ENCODE measurements at regions not wholly inside any gene's neighbourhood (a gene's known extent, or its start where the extent isn't known, plus 50 kb on each side); places are given as distances from the start of the nearest gene placed in this dataset.

- Histone ChIP-seq H3K27me3 (ENCODE audit: insufficient read depth, low read depth, low read length) (no peaks in the 10 kb centered on the region), H2AFZ (ENCODE audit: low read depth, low read length) (peak overlapping the region; percentile 4), H4K20me1 (ENCODE audit: insufficient read depth) (no peaks in the 10 kb centered on the region), H3K79me2 (replicated peaks; ENCODE audit: insufficient read depth, low read length) (no peaks in the 10 kb centered on the region), H3K36me3 (ENCODE audit: insufficient read depth, low read length) (no peaks in the 10 kb centered on the region), H3K4me3 (ENCODE audit: low read length) (no peak overlapping the region), H3K9me2 (ENCODE audit: insufficient read depth, low read length) (no peaks in the 10 kb centered on the region), H3F3A (ENCODE audit: insufficient read depth, low read length, poor library complexity, severe bottlenecking) (no peaks in the 10 kb centered on the region), H3K9me3 (ENCODE audit: low read length) (no peaks in the 10 kb centered on the region), H3K9ac (ENCODE audit: low read length) (no peak overlapping the region), H3K27ac (ENCODE audit: low read length) (no peak overlapping the region), H3K4me2 (ENCODE audit: low read length) (no peak overlapping the region)
- peak; percentile 39 for TF ChIP-seq RAD21 (conservative IDR thresholded peaks at IDR 0.05)
- TF ChIP-seq SMC3 (conservative IDR thresholded peaks at IDR 0.05; ENCODE audit: poor library complexity), result peak; percentile 37
- TF ChIP-seq EZH2 (IDR thresholded peaks at IDR 0.05; ENCODE audit: borderline replicate concordance, insufficient read depth, low read length, poor library complexity, severe bottlenecking), result no peak
- TF ChIP-seq MXI1 (conservative IDR thresholded peaks at IDR 0.05; ENCODE audit: poor library complexity, severe bottlenecking), result no peak
- TF ChIP-seq TAF1 (IDR thresholded peaks at IDR 0.05; ENCODE audit: low read depth), result no peak
- TF ChIP-seq EP300 (conservative IDR thresholded peaks at IDR 0.05; ENCODE audit: poor library complexity, severe bottlenecking), result no peak
- no peak for TF ChIP-seq POLR2AphosphoS5 (IDR thresholded peaks at IDR 0.05)
- TF ChIP-seq REST (IDR thresholded peaks at IDR 0.05; ENCODE audit: borderline replicate concordance), result no peak
- peak; percentile 59 for TF ChIP-seq CTCF (IDR thresholded peaks at IDR 0.05; ENCODE audit: poor library complexity, severe bottlenecking)
These were observed 74.2 kb upstream of the NAP1L1 start for GRCh38 chr12:76158518-76159321.

GRCh38 chr12:76156726-76157125 is 72.2 kb upstream of the NAP1L1 start:
- Histone ChIP-seq H3K27me3 (ENCODE audit: insufficient read depth, low read depth, low read length) (no peaks in the 10 kb centered on the region), H3K36me3 (ENCODE audit: insufficient read depth, low read length) (no peaks in the 10 kb centered on the region), H3K79me2 (replicated peaks; ENCODE audit: insufficient read depth, low read length) (no peaks in the 10 kb centered on the region), H4K20me1 (ENCODE audit: insufficient read depth) (no peaks in the 10 kb centered on the region), H3K9me2 (ENCODE audit: insufficient read depth, low read length) (no peaks in the 10 kb centered on the region), H3K27ac (ENCODE audit: low read length) (no peak overlapping the region), H3K4me2 (ENCODE audit: low read length) (no peak overlapping the region), H3K9ac (ENCODE audit: low read length) (no peak overlapping the region), H3K9me3 (ENCODE audit: low read length) (no peaks in the 10 kb centered on the region), H2AFZ (ENCODE audit: low read depth, low read length) (no peak overlapping the region), H3K4me3 (ENCODE audit: low read length) (no peak overlapping the region), H3F3A (ENCODE audit: insufficient read depth, low read length, poor library complexity, severe bottlenecking) (no peaks in the 10 kb centered on the region)
- TF ChIP-seq SMC3 (conservative IDR thresholded peaks at IDR 0.05; ENCODE audit: poor library complexity) (no peak), EP300 (conservative IDR thresholded peaks at IDR 0.05; ENCODE audit: poor library complexity, severe bottlenecking) (no peak), CTCF (IDR thresholded peaks at IDR 0.05; ENCODE audit: poor library complexity, severe bottlenecking) (no peak), RAD21 (conservative IDR thresholded peaks at IDR 0.05) (no peak), REST (IDR thresholded peaks at IDR 0.05; ENCODE audit: borderline replicate concordance) (no peak), TAF1 (IDR thresholded peaks at IDR 0.05; ENCODE audit: low read depth) (no peak), EZH2 (IDR thresholded peaks at IDR 0.05; ENCODE audit: borderline replicate concordance, insufficient read depth, low read length, poor library complexity, severe bottlenecking) (no peak), POLR2AphosphoS5 (IDR thresholded peaks at IDR 0.05) (no peak), MXI1 (conservative IDR thresholded peaks at IDR 0.05; ENCODE audit: poor library complexity, severe bottlenecking) (no peak)

All from neural cell (in vitro differentiated cells).